Gastrocnemius medialis (tissue), 4 donors: ENCODE measurements at regions not wholly inside any gene's neighbourhood (a gene's known extent, or its start where the extent isn't known, plus 50 kb on each side); places are given as distances from the start of the nearest gene placed in this dataset.

Experiments used
- ATAC-seq, 2 donors: fragments of 150-250 bp; one replicate each; pipeline ENCODE4 v1.9.1; 2016
- DNase-seq, 2 donors: peaks; one replicate each; pipeline ENCODE4 v3.0.0-alpha.2; 2019
- H3K27ac ChIP-seq, 4 donors: fragments of 200-600 bp; sonication (generic); 1 replicate in 1 of 4; 2 replicates in 3 of 4; pipeline ENCODE4 v1.5.1; 2016 to 2018; ENCODE audit warnings: mild to moderate bottlenecking in 2 of 4, moderate library complexity in 1 of 4
- H3K27me3 ChIP-seq, 3 donors: fragments of 200-600 bp; sonication (generic) in 2 of 3; 1 replicate in 1 of 3; 2 replicates in 2 of 3; pipeline versions ENCODE4 v1.5.1 to v1.6.0; 2016 to 2019; ENCODE audit warnings: mild to moderate bottlenecking in 1 of 3, moderate library complexity in 1 of 3
- H3K36me3 ChIP-seq, 2 donors: fragments of 200-600 bp; sonication (generic) in 1 of 2; one replicate each; pipeline ENCODE4 v1.5.1; 2017 to 2018
- H3K4me1 ChIP-seq, 2 donors: fragments of 200-600 bp; sonication (generic) in 1 of 2; one replicate each; pipeline ENCODE4 v1.5.1; 2016 to 2017; ENCODE audit warnings: mild to moderate bottlenecking in 2 of 2
- H3K4me3 ChIP-seq, 4 donors: fragments of 200-600 bp; sonication (generic) in 3 of 4; 1 replicate in 1 of 4; 2 replicates in 3 of 4; pipeline ENCODE4 v1.5.1; 2016 to 2019; ENCODE audit warnings: mild to moderate bottlenecking in 2 of 4
- H3K9me3 ChIP-seq, 3 donors: fragments of 200-600 bp; sonication (generic) in 2 of 3; 1 replicate in 1 of 3; 2 replicates in 2 of 3; pipeline ENCODE4 v1.5.1; 2016 to 2019
- CTCF ChIP-seq, 5 experiments: fragments of 450-650 bp in 3 of 5; fragments of 200-600 bp in 2 of 5; sonication (generic) in 2 of 5; IDR thresholded peaks in 4 of 5; conservative IDR thresholded peaks in 1 of 5; 1 replicate in 4 of 5; 2 replicates in 1 of 5; pipeline ENCODE4 v1.5.1; 2016 to 2019; ENCODE audit warnings: antibody characterized with exemption in 5 of 5, mild to moderate bottlenecking in 3 of 5, moderate library complexity in 3 of 5
- POLR2A ChIP-seq, 2 donors: fragments of 450-650 bp; IDR thresholded peaks; one replicate each; pipeline ENCODE4 v1.6.1; 2017; ENCODE audit warnings: antibody characterized with exemption in 2 of 2, mild to moderate bottlenecking in 2 of 2, moderate library complexity in 2 of 2
- in situ Hi-C, 4 donors: fragments of 200-750 bp; cut with MboI; loops; one replicate each; pipeline versions ENCODE4 v1.15.0 to v1.8.0; 2017; ENCODE audit warnings: low sequenced_read_pairs in 4 of 4
- intact Hi-C: fragments of 100-400 bp; cut with DNase I; formaldehyde crosslinking; loops from one replicate; pipeline ENCODE4 v1.15.1; 2023; ENCODE audit warnings: low total_unique reads

DNA sequence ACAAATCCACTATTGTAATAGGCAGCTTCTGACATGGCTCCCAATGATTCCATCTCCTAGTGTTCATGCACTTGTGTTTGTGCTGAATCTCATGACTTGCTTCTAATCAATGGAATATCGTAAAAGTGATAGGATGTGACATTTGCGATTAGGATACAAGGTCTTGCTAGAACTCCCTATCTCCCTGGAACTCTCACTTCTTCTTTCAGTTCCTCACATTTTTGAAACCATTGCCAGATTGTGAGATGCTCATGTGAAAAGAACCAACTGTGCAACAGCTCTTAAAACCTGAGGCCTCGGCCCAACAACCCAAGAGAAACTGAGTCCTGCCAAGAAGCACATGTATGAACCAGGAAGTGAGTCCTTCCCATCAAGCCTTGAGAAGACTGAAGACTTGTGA lies 226.9 kb upstream of the DTNA start:
- Histone ChIP-seq H3K36me3 (no peaks in the 10 kb centered on the region), H3K4me1 (no peaks in the 10 kb centered on the region), H3K9me3 (no peaks in the 10 kb centered on the region), H3K27me3 (no peaks in the 10 kb centered on the region), H3K27ac (no peak overlapping the region), H3K4me3 (no peak overlapping the region)
- TF ChIP-seq POLR2A (IDR thresholded peaks at IDR 0.05) = no peak
- no peak for TF ChIP-seq CTCF (IDR thresholded peaks at IDR 0.05 in 4 of 5, conservative IDR thresholded peaks at IDR 0.05 in 1 of 5)
- in situ Hi-C loops = loop anchor here in 1 of 4 donors (25.0 kb wide), 1 partner anchor 304 kb away; no protein-coding TSS in a partner anchor
- ATAC-seq (no peak), DNase-seq (no peak)
- intact Hi-C loops = no loop called here

- Histone ChIP-seq H3K4me3 (no peak overlapping the region), H3K36me3 (no peaks in the 10 kb centered on the region), H3K27ac (no peak overlapping the region), H3K27me3 (no peaks in the 10 kb centered on the region), H3K9me3 (no peaks in the 10 kb centered on the region), H3K4me1 (peaks cover 16 to 18% of the 10 kb centered on the region in 2 donors)
- in situ Hi-C loops = loop anchor here in 1 of 4 donors (25.0 kb wide), 1 partner anchor 296 kb away; no protein-coding TSS in a partner anchor
- DNase-seq (no peak), ATAC-seq (no peak)
- TF ChIP-seq CTCF (IDR thresholded peaks at IDR 0.05 in 4 of 5, conservative IDR thresholded peaks at IDR 0.05 in 1 of 5) (no peak), POLR2A (IDR thresholded peaks at IDR 0.05) (no peak)
- intact Hi-C loops = loop anchor here (5.0 kb wide), 4 partner anchors 89 to 296 kb away; no protein-coding TSS in a partner anchor
Measured at GRCh38 chr18:34491719-34492118, 218.4 kb upstream of the DTNA start.

- intact Hi-C loops = loop anchor here (1.0 to 5.0 kb wide), 5 partner anchors 90 to 295 kb away; no protein-coding TSS in a partner anchor
- DNase-seq = no peak
- H3K27me3 ChIP-seq = no peaks in the 10 kb centered on the region
- peaks cover 19 to 20% of the 10 kb centered on the region in 2 donors for H3K4me1 ChIP-seq
- H3K36me3 ChIP-seq = no peaks in the 10 kb centered on the region
- peak overlapping the region; percentile 69 to 79 (median 72) for H3K4me3 ChIP-seq
- ATAC-seq = no peak
- H3K9me3 ChIP-seq = no peaks in the 10 kb centered on the region
- TF ChIP-seq POLR2A (IDR thresholded peaks at IDR 0.05) (no peak), CTCF (IDR thresholded peaks at IDR 0.05 in 4 of 5, conservative IDR thresholded peaks at IDR 0.05 in 1 of 5) (no peak)
- in situ Hi-C loops = loop anchor here in 1 of 4 donors (25.0 kb wide), 1 partner anchor 295 kb away; no protein-coding TSS in a partner anchor
- peak overlapping the region; percentile 82 to 94 (median 92) for H3K27ac ChIP-seq
Measured at GRCh38 chr18:34492652-34493051, 217.4 kb upstream of the DTNA start.

- H3K27ac ChIP-seq = peak overlapping the region; percentile 82 to 94 (median 92)
- H3K36me3 ChIP-seq = no peaks in the 10 kb centered on the region
- no peaks in the 10 kb centered on the region for H3K27me3 ChIP-seq
- in situ Hi-C loops (loop anchor here in 1 of 4 donors (25.0 kb wide), 1 partner anchor 294 kb away; no protein-coding TSS in a partner anchor), intact Hi-C loops (loop anchor here (1.0 to 5.0 kb wide), 5 partner anchors 91 to 294 kb away; no protein-coding TSS in a partner anchor)
- H3K9me3 ChIP-seq = no peaks in the 10 kb centered on the region
- TF ChIP-seq POLR2A (IDR thresholded peaks at IDR 0.05) = no peak
- TF ChIP-seq CTCF (IDR thresholded peaks at IDR 0.05 in 4 of 5, conservative IDR thresholded peaks at IDR 0.05 in 1 of 5) = no peak
- H3K4me1 ChIP-seq = peaks cover 19 to 20% of the 10 kb centered on the region in 2 donors
- peak; percentile 87 to 88 for ATAC-seq
- peak; percentile 63 to 85 for DNase-seq
- H3K4me3 ChIP-seq = peak overlapping the region; percentile 69 to 79 (median 72)
Measured at GRCh38 chr18:34493099-34493544, 217.0 kb upstream of the DTNA start.
